HG03139 (cell line): ENCODE measurements at regions not wholly inside any gene's neighbourhood (a gene's known extent, or its start where the extent isn't known, plus 50 kb on each side); places are given as distances from the start of the nearest gene placed in this dataset.

Source experiments
- ATAC-seq: cut with Tn5 transposase; IDR thresholded peaks from one replicate; pipeline ENCODE4 v1.9.1; 2021; ENCODE audit not compliant: unreplicated experiment

- no peak for ATAC-seq
These were observed 213.6 kb upstream of the FSCB start for GRCh38 chr14:44720707-44721106.

DNA sequence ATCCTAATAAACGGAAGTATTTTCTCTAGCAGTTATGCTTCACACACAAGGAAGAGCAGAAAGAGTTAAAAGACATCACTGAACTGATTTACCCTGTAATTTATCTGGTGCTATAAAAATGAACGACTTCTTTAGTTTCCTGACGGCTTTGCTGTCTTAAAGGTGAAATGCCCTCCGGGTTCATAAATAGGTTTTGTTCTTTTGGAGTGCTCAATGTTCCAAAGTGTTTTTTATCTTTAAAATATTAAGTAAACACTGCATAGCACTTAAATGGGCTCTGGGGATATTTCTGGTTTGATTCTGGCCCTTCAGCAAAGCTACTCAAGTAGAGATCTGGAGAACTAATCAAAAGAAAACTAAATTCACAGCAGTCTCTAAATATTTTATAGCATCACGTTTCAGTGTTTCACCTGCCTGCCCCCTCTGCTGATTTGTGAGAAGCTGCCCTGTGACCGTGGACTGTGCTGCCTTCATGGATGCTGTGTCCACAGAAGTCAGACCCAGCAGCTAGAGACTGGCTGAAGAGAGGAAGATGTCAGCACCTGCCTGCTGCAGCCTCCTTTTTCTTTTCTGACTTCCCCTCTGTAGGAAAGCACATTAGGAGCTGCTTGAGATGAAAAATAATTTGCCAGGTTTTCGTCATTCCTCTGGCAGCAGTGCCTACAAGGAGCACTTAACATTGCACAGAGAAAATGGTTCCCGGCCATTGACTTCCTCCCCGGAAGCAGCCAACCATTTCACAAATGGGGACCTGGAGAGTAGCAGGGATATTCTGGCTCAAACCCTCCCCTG lies 205.1 kb upstream of the FSCB start:
- ATAC-seq: no peak

- no peak for ATAC-seq
These were observed 194.6 kb upstream of the FSCB start for GRCh38 chr14:44701563-44702263.

DNA sequence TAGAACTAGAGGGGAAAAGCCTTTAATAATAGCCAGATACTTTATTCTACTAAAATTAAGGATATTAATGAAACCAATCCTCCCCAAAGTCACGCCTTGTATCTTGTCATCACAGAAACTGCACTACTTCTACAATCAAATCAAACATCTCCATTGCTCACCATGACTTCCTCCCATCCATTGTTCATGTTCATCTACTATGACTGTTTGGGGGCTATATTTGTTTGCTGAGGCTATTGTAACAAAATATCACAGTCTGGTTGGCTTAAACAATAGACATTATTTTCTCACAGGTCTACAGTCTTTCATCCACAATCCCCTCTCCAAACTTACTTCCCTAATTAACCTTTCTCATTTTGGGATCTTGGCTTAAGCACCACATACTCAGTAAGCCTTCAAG lies 193.6 kb upstream of the FSCB start:
- ATAC-seq: no peak

GRCh38 chr14:44700184-44700583 lies 193.1 kb upstream of the FSCB start:
- ATAC-seq: no peak

- no peak for ATAC-seq
These were observed 192.3 kb upstream of the FSCB start for GRCh38 chr14:44699391-44699790.

- ATAC-seq: no peak
These were observed 162.4 kb upstream of the FSCB start for GRCh38 chr14:44669496-44669895.

GRCh38 chr14:44663136-44663535 lies 156.1 kb upstream of the FSCB start:
- ATAC-seq: no peak

DNA sequence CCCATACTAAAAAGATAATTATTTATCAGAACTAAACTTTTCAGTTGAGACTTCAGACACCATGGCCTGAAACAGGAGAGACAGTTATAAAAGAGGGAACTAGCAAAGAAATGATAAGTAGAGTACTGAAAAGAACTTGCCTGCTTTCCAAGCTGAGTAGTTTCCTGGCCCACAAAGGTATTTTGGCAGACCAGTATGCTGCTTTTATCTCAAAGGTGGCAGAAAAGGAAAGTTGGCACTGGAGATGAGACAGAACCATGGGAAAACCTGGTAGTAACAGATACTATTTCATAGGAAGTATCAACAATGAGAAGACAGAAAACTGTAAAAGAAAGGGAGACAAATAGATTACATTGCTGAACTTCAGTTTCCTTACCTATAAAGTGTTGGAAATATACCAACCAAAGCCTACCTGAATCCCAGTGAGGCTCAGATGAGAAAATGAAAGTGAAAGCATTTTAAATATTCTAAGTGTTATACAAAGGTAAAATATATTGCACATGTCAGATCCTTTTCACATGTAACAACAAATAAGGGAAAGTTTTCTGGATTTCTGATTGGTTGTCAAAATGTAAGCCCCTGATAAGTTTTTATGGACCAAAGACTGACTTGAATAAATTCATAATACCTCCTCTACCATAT lies 155.3 kb upstream of the FSCB start:
- no peak for ATAC-seq

DNA sequence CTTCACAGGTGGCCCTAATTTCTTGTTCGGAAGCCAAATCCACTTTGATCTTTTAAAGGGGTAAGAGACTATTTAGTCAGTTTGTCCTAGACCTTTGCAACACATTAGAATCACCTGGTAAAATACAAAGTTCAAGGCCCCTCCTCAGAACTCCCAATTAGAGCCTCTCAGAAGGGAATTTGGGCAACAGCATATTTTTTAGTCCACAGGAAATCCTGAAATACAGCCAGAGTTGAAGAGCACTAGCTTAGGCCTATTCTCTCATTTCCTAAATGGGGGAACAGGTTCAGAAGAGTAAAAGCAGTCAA lies 151.3 kb upstream of the FSCB start:
- ATAC-seq: no peak

GRCh38 chr14:44657696-44658388 lies 150.8 kb upstream of the FSCB start:
- no peak for ATAC-seq

GRCh38 chr14:44657203-44657602 lies 150.1 kb upstream of the FSCB start:
- ATAC-seq: no peak

- no peak for ATAC-seq
These were observed 147.5 kb upstream of the FSCB start for GRCh38 chr14:44654591-44654990.

- no peak for ATAC-seq
These were observed 146.6 kb upstream of the FSCB start for GRCh38 chr14:44653641-44654040.

GRCh38 chr14:44652640-44653039 lies 145.6 kb upstream of the FSCB start:
- no peak for ATAC-seq

- no peak for ATAC-seq
These were observed 142.0 kb upstream of the FSCB start for GRCh38 chr14:44649061-44649460.

- no peak for ATAC-seq
These were observed 133.3 kb upstream of the FSCB start for GRCh38 chr14:44640416-44640815.

- ATAC-seq: no peak
These were observed 132.8 kb upstream of the FSCB start for GRCh38 chr14:44639781-44640385.

DNA sequence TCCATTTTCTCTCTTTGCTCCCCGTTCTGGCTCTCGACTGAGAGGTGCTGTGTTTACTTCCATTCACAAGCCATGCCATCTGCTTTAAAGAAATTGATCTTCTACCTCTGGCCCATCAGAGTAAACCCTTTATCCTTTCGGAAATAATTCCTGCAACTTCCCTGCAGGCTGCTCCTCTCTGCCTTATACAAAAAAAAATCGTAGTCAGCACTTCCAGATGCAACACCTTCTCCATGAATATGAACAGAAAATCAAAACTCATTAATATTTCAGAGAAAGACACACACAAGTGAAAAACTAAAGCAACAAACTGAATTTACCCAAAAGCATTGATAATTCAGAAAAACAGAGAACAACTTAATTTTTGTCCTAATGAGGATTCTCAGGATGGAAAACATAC lies 127.6 kb upstream of the FSCB start:
- no peak for ATAC-seq

DNA sequence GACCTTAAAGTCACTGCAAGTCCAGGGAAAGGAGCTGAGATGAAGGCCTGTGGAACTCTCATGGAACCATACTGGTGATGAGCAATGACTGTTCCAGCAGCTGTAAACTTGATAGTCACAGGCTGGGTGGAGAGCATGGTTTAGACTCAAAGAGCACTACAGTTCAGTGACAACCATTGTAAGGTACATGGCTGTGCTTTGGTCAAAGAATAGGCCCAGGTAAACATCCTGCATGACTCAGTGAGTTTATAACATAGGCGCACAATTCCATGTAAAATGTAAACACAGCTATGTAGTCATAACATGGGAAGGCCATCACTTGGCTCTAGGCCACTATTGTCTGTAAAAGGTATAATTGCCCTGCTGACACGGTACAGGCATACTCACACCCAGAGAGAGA lies 119.3 kb upstream of the FSCB start:
- no peak for ATAC-seq

DNA sequence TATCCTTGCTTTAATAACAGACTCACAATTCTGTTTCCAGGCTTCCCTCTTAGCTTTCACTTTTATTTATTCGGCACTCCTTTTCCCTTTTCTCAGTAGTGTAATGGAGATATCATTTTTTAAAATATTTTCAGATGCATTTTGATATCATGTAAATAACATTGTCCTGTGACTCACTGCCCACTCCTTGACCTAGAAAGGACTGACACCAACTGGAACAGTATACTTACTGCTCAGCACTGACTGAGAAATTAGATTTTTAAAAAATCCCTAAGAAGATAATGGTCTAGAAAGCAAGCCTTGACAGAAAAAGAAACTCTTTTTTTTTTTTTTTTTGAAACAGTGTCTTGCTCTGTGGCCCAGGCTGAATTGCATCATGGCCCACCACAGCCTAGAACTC lies 118.0 kb upstream of the FSCB start:
- no peak for ATAC-seq
